ENCODE measurements at regions not wholly inside any gene's neighbourhood (a gene's known extent, or its start where the extent isn't known, plus 50 kb on each side); places are given as distances from the start of the nearest gene placed in this dataset.

DNA sequence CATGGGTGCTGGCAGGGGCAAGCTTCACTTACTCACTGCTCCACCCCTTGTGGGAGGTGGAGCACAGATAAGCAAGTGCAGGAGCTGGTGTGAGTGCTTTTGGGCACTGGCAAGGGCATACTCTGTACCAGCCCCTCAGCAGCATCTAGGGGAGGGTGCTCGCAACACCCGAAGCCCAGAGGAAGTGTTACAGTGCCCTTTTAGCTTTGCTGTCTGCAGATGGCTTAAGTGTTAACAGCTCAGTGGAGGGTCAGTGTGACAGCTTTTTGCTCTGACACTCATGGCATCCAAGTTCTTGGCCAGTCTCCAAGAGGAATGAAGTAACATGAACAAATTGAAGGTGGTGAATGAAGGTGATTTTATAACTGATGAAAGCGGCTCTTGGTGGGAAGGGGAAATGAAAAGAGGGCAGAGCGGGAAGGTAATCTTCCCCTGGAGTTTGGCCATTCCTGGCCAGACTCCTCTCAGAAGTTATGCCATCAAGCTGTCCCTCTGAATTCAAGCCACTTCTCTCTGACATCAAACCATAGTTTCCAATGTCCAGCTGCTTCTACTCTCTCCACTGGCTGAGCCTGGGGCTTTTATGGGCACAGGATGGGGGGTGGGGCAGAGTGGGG is 862.5 kb downstream of the KCNMA1 start:
- H3K4me1 ChIP-seq (ENCODE audit: insufficient read depth, low read length): peaks cover 10% of the 10 kb centered on the region
- no peak for TF ChIP-seq EZH2 (IDR thresholded peaks at IDR 0.05; ENCODE audit: insufficient read depth, low read length)
- TF ChIP-seq, protein P1, sequence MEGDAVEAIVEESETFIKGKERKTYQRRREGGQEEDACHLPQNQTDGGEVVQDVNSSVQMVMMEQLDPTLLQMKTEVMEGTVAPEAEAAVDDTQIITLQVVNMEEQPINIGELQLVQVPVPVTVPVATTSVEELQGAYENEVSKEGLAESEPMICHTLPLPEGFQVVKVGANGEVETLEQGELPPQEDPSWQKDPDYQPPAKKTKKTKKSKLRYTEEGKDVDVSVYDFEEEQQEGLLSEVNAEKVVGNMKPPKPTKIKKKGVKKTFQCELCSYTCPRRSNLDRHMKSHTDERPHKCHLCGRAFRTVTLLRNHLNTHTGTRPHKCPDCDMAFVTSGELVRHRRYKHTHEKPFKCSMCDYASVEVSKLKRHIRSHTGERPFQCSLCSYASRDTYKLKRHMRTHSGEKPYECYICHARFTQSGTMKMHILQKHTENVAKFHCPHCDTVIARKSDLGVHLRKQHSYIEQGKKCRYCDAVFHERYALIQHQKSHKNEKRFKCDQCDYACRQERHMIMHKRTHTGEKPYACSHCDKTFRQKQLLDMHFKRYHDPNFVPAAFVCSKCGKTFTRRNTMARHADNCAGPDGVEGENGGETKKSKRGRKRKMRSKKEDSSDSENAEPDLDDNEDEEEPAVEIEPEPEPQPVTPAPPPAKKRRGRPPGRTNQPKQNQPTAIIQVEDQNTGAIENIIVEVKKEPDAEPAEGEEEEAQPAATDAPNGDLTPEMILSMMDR (IDR thresholded peaks at IDR 0.05; ENCODE audit: insufficient read depth, low read depth, low read length): no peak

DNA sequence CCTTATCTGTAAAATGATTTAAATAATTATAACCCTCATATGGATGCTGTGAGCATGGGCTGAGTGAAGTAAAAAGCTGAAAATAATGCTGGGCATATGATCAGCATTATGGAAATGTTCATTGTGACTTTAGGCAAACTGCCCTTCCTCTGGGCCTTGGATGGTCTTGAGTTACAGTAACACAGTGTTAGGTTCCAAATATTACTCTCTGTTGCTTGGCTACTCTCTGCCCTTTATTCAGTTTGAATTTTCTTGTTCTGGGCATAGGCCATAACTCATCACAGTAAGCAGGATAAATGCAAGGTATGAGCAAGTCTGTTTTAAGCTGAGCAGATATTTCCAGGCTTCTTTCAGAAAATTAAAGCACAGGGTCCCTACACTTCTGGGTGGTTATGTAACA is 868.0 kb downstream of the KCNMA1 start:
- no peak overlapping the region for H3K27ac Mint-ChIP-seq (ENCODE audit: unreplicated experiment)
- no peak for FAIRE-seq
- Histone ChIP-seq H3K4me2 (ENCODE audit: low read length) (no peak overlapping the region), H3K9me3 (ENCODE audit: insufficient read depth, low read depth, low read length) (no peaks in the 10 kb centered on the region), H3K27ac (ENCODE audit: low read depth, low read length) (no peak overlapping the region), H3K4me3 (ENCODE audit: insufficient read depth, low read depth, low read length) (no peak overlapping the region), H3K4me1 (ENCODE audit: insufficient read depth, low read length) (no peaks in the 10 kb centered on the region), H3K36me3 (ENCODE audit: insufficient read depth, low read length) (no peaks in the 10 kb centered on the region), H2AFZ (ENCODE audit: low read depth, low read length) (no peak overlapping the region), H3K79me2 (ENCODE audit: insufficient read depth, low read length) (no peaks in the 10 kb centered on the region), H3K27me3 (ENCODE audit: insufficient read depth, low read length) (no peaks in the 10 kb centered on the region), H3K9ac (ENCODE audit: low read length) (no peak overlapping the region), H4K20me1 (ENCODE audit: insufficient read depth, low read length) (no peaks in the 10 kb centered on the region)
- TF ChIP-seq EZH2 (IDR thresholded peaks at IDR 0.05; ENCODE audit: insufficient read depth, low read length): no peak
- TF ChIP-seq, protein P1 (IDR thresholded peaks at IDR 0.05; ENCODE audit: insufficient read depth, low read depth, low read length): no peak
- H3K4me1 Mint-ChIP-seq (ENCODE audit: low read depth, unreplicated experiment): no peaks in the 10 kb centered on the region
- H3K4me3 Mint-ChIP-seq (ENCODE audit: unreplicated experiment): no peak overlapping the region
- peaks cover 3% of the 10 kb centered on the region for H3K27me3 Mint-ChIP-seq (ENCODE audit: low read depth, unreplicated experiment)
- no peaks in the 10 kb centered on the region for H3K36me3 Mint-ChIP-seq (ENCODE audit: low read depth, unreplicated experiment)
- no peak for DNase-seq (ENCODE audit: low read depth)
- no peaks in the 10 kb centered on the region for H3K9me3 Mint-ChIP-seq (ENCODE audit: unreplicated experiment)

More for the DNA sequence above, 862.5 kb downstream of the KCNMA1 start:
- Histone ChIP-seq H3K9ac (ENCODE audit: low read length) (no peak overlapping the region), H3K27me3 (ENCODE audit: insufficient read depth, low read length) (no peaks in the 10 kb centered on the region), H3K79me2 (ENCODE audit: insufficient read depth, low read length) (no peaks in the 10 kb centered on the region), H3K9me3 (ENCODE audit: insufficient read depth, low read depth, low read length) (peaks cover 4% of the 10 kb centered on the region), H3K4me2 (ENCODE audit: low read length) (no peak overlapping the region), H3K4me3 (ENCODE audit: insufficient read depth, low read depth, low read length) (no peak overlapping the region), H3K36me3 (ENCODE audit: insufficient read depth, low read length) (no peaks in the 10 kb centered on the region), H3K27ac (ENCODE audit: low read depth, low read length) (no peak overlapping the region), H2AFZ (ENCODE audit: low read depth, low read length) (no peak overlapping the region), H4K20me1 (ENCODE audit: insufficient read depth, low read length) (no peaks in the 10 kb centered on the region)
- peaks cover 10% of the 10 kb centered on the region for H3K4me1 Mint-ChIP-seq (ENCODE audit: low read depth, unreplicated experiment)
- no peak overlapping the region for H3K27ac Mint-ChIP-seq (ENCODE audit: unreplicated experiment)
- no peaks in the 10 kb centered on the region for H3K9me3 Mint-ChIP-seq (ENCODE audit: unreplicated experiment)
- DNase-seq (ENCODE audit: low read depth): no peak
- H3K4me3 Mint-ChIP-seq (ENCODE audit: unreplicated experiment): no peak overlapping the region
- no peak for FAIRE-seq
- H3K27me3 Mint-ChIP-seq (ENCODE audit: low read depth, unreplicated experiment): no peaks in the 10 kb centered on the region
- H3K36me3 Mint-ChIP-seq (ENCODE audit: low read depth, unreplicated experiment): no peaks in the 10 kb centered on the region

DNA sequence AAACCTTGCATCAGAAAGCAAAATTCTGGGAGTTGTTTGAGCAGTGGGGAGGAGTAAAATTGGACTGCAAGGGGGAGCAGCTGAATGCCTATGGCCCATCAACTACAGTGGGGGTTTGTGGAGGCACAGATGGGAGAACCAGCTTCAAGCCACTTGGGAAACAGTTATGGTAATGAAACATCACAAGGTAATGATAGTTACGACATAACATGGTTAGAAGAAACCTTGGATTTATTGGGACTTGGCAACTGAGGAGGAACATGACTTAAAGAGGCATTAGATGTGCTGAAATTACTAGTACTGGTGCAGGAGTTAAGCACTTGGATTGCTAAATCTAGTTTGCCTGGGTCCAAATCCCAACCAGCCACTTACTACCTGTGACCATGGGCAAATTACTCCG is 868.4 kb downstream of the KCNMA1 start:
- H3K4me1 Mint-ChIP-seq (ENCODE audit: low read depth, unreplicated experiment): no peaks in the 10 kb centered on the region
- no peak overlapping the region for H3K27ac Mint-ChIP-seq (ENCODE audit: unreplicated experiment)
- H3K36me3 Mint-ChIP-seq (ENCODE audit: low read depth, unreplicated experiment): no peaks in the 10 kb centered on the region
- no peak overlapping the region for H3K4me3 Mint-ChIP-seq (ENCODE audit: unreplicated experiment)
- H3K27me3 Mint-ChIP-seq (ENCODE audit: low read depth, unreplicated experiment): peaks cover 3% of the 10 kb centered on the region
- TF ChIP-seq, protein P1 (IDR thresholded peaks at IDR 0.05; ENCODE audit: insufficient read depth, low read depth, low read length): no peak
- no peak for TF ChIP-seq EZH2 (IDR thresholded peaks at IDR 0.05; ENCODE audit: insufficient read depth, low read length)
- FAIRE-seq (no peak), DNase-seq (ENCODE audit: low read depth) (no peak)
- Histone ChIP-seq H2AFZ (ENCODE audit: low read depth, low read length) (no peak overlapping the region), H3K4me2 (ENCODE audit: low read length) (no peak overlapping the region), H3K9me3 (ENCODE audit: insufficient read depth, low read depth, low read length) (no peaks in the 10 kb centered on the region), H3K4me1 (ENCODE audit: insufficient read depth, low read length) (no peaks in the 10 kb centered on the region), H3K36me3 (ENCODE audit: insufficient read depth, low read length) (no peaks in the 10 kb centered on the region), H4K20me1 (ENCODE audit: insufficient read depth, low read length) (no peaks in the 10 kb centered on the region), H3K27ac (ENCODE audit: low read depth, low read length) (no peak overlapping the region), H3K27me3 (ENCODE audit: insufficient read depth, low read length) (no peaks in the 10 kb centered on the region), H3K4me3 (ENCODE audit: insufficient read depth, low read depth, low read length) (no peak overlapping the region), H3K79me2 (ENCODE audit: insufficient read depth, low read length) (no peaks in the 10 kb centered on the region), H3K9ac (ENCODE audit: low read length) (no peak overlapping the region)
- H3K9me3 Mint-ChIP-seq (ENCODE audit: unreplicated experiment): no peaks in the 10 kb centered on the region
